Endothelial cell of umbilical vein (primary cell): ENCODE measurements at regions not wholly inside any gene's neighbourhood (a gene's known extent, or its start where the extent isn't known, plus 50 kb on each side); places are given as distances from the start of the nearest gene placed in this dataset.

Source experiments
- BruUV-seq: library from RNA; stranded (reverse); fragments of 400-500 nt; replicated peaks from 2 replicates; lab custom pipeline; 2021; lab: Mats Ljungman, UMichigan
- CTCF ChIA-PET: fragments of 300-600, 350-600 bp; sonication (Branson Sonifier 250); formaldehyde crosslinking; loops from one replicate; lab custom pipeline; 2021; ENCODE audit warnings: antibody characterized with exemption, inconsistent platforms; lab: Charles Lee
- POLR2A ChIA-PET: fragments of 300-600, 350-600 bp; sonication (Branson Sonifier 250); formaldehyde crosslinking; loops from one replicate; lab custom pipeline; 2021; ENCODE audit warnings: antibody characterized with exemption, inconsistent platforms; lab: Charles Lee
- DNase-seq: peaks from one replicate; pipeline ENCODE4 v3.0.0-alpha.2; 2011; ENCODE audit warnings: low read depth, low spot score
- FAIRE-seq: peaks from 2 replicates; lab custom pipeline; 2011; peaks lifted over from hg19 to GRCh38; lab: Jason Lieb, UNC
- H2AFZ ChIP-seq: 2 replicates; pipeline ENCODE4 v1.6.0; 2012; ENCODE audit warnings: low read depth, low read length, control low read depth, inconsistent platforms
- H3K27ac ChIP-seq: 2 replicates; pipeline ENCODE4 v1.5.1; 2011; ENCODE audit warnings: low read depth, mild to moderate bottlenecking, control low read depth, low read length, moderate library complexity; ENCODE audit not compliant: insufficient read depth
- H3K27me3 ChIP-seq, 2 experiments: 2 replicates each; pipeline versions ENCODE4 v1.6.0 to v1.6.1; 2011; ENCODE audit warnings: low read length in 2 of 2, mixed read lengths in 1 of 2; ENCODE audit not compliant: control insufficient read depth in 2 of 2, insufficient read depth in 2 of 2
- H3K36me3 ChIP-seq, 2 experiments: 2 replicates in 1 of 2; 3 replicates in 1 of 2; pipeline ENCODE4 v1.5.1; 2011; ENCODE audit warnings: low read length in 2 of 2, mild to moderate bottlenecking in 1 of 2, moderate library complexity in 1 of 2; ENCODE audit not compliant: control insufficient read depth in 2 of 2, insufficient read depth in 2 of 2; ENCODE audit errors: extremely low read depth in 1 of 2
- H3K4me1 ChIP-seq: 3 replicates; pipeline ENCODE4 v1.5.1; 2011; ENCODE audit warnings: mild to moderate bottlenecking, low read length; ENCODE audit not compliant: control insufficient read depth, insufficient read depth; ENCODE audit errors: extremely low read depth
- H3K4me2 ChIP-seq: 2 replicates; pipeline ENCODE4 v1.6.1; 2011; ENCODE audit warnings: low read length, control low read depth, mixed read lengths; ENCODE audit not compliant: insufficient read depth
- H3K4me3 ChIP-seq, 3 experiments: fragments of 200-600 bp in 1 of 3; sonication (generic), shearing (Covaris generic) in 1 of 3; replicated peaks in 1 of 3; 2 replicates each; pipeline ENCODE4 v1.5.1; 2011 to 2016; ENCODE audit warnings: control low read depth in 3 of 3, low read length in 3 of 3, mild to moderate bottlenecking in 2 of 3, inconsistent platforms in 1 of 3, low read depth in 1 of 3, moderate library complexity in 1 of 3; ENCODE audit not compliant: insufficient read depth in 1 of 3
- H3K79me2 ChIP-seq: 2 replicates; pipeline ENCODE4 v1.6.0; 2012; ENCODE audit warnings: low read length, inconsistent platforms; ENCODE audit not compliant: control insufficient read depth, insufficient read depth
- H3K9ac ChIP-seq: replicated peaks from 2 replicates; pipeline ENCODE3; 2011; ENCODE audit warnings: low read length, control low read depth; ENCODE audit not compliant: insufficient read depth; ENCODE audit errors: extremely low read depth
- H3K9me1 ChIP-seq: replicated peaks from 3 replicates; pipeline ENCODE4 v1.6.0; 2011; ENCODE audit warnings: mild to moderate bottlenecking, low read length; ENCODE audit not compliant: control insufficient read depth, insufficient read depth; ENCODE audit errors: extremely low read depth
- H3K9me3 ChIP-seq: replicated peaks from 2 replicates; pipeline ENCODE4 v1.5.1; 2012; ENCODE audit warnings: low read length, inconsistent platforms; ENCODE audit not compliant: control insufficient read depth, insufficient read depth
- H4K20me1 ChIP-seq: replicated peaks from 2 replicates; pipeline ENCODE3; 2011; ENCODE audit warnings: mild to moderate bottlenecking, low read length; ENCODE audit not compliant: control insufficient read depth, insufficient read depth; ENCODE audit errors: extremely low read depth
- CTCF ChIP-seq, 2 donors: IDR thresholded peaks; 1 replicate in 1 of 2; 2 replicates in 1 of 2; pipeline ENCODE4 v1.5.1; 2011; ENCODE audit warnings: low read length in 2 of 2, mild to moderate bottlenecking in 2 of 2, moderate library complexity in 2 of 2, control low read depth in 1 of 2, inconsistent platforms in 1 of 2, low read depth in 1 of 2; ENCODE audit not compliant: insufficient read depth in 1 of 2; ENCODE audit errors: extremely low read depth in 1 of 2
- EZH2 ChIP-seq: IDR thresholded peaks from 2 replicates; pipeline ENCODE4 v1.6.1; 2012; ENCODE audit warnings: borderline replicate concordance, low read depth, mild to moderate bottlenecking, moderate library complexity, low read length, inconsistent platforms; ENCODE audit not compliant: severe bottlenecking
- FOS ChIP-seq: IDR thresholded peaks from 2 replicates; pipeline ENCODE4 v1.6.1; 2011; ENCODE audit warnings: mild to moderate bottlenecking, low read length, moderate library complexity, borderline replicate concordance; ENCODE audit not compliant: insufficient read depth
- GATA2 ChIP-seq: IDR thresholded peaks from 2 replicates; pipeline ENCODE4 v1.7.0; 2011; ENCODE audit warnings: low read depth, mild to moderate bottlenecking, moderate library complexity, mixed read lengths, low read length; ENCODE audit not compliant: insufficient read length, insufficient read depth
- JUN ChIP-seq: IDR thresholded peaks from 2 replicates; pipeline ENCODE4 v1.6.1; 2011; ENCODE audit warnings: borderline replicate concordance, low read depth; ENCODE audit not compliant: insufficient read length, insufficient read depth
- MAX ChIP-seq: IDR thresholded peaks from 2 replicates; pipeline ENCODE4 v1.6.1; 2011; ENCODE audit not compliant: insufficient read depth, insufficient read length
- MYC ChIP-seq: IDR thresholded peaks from one replicate; pipeline ENCODE4 v1.6.1; 2011; ENCODE audit warnings: mild to moderate bottlenecking, low read depth, low read length
- POLR2A ChIP-seq: IDR thresholded peaks from 2 replicates; pipeline ENCODE4 v1.6.1; 2012; ENCODE audit warnings: low read depth, mild to moderate bottlenecking, control low read depth, low read length
- POLR2AphosphoS5 ChIP-seq: IDR thresholded peaks from 2 replicates; pipeline ENCODE4 v1.6.1; 2012; ENCODE audit warnings: low read depth, mild to moderate bottlenecking, control low read depth, low read length, moderate library complexity; ENCODE audit not compliant: insufficient read depth
- dilution Hi-C: fragments of 300-500 bp; cut with MboI; formaldehyde crosslinking; loops from one replicate; pipeline ENCODE4 v1.15.0; 2019; ENCODE audit warnings: low sequenced_read_pairs; ENCODE audit not compliant: extremely low pct_ligation_motif_present
- intact Hi-C: fragments of 100-400 bp; cut with micrococcal nuclease; formaldehyde crosslinking; loops from one replicate; pipeline ENCODE4 v1.10.0; 2022

- no peaks in the 10 kb centered on the region for H3K9me3 ChIP-seq
- no TSS peak for BruUV-seq
- no peak overlapping the region for H3K4me2 ChIP-seq
- H3K36me3 ChIP-seq: no peaks in the 10 kb centered on the region
- H3K4me3 ChIP-seq: no peak overlapping the region
- no peak for FAIRE-seq
- H2AFZ ChIP-seq: no peak overlapping the region
- DNase-seq: no peak
- no peaks in the 10 kb centered on the region for H3K27me3 ChIP-seq
- POLR2A ChIA-PET: no interaction called here
- H3K9me1 ChIP-seq: no peaks in the 10 kb centered on the region
- H3K4me1 ChIP-seq: no peaks in the 10 kb centered on the region
- no peak for TF ChIP-seq JUN
- no peak for TF ChIP-seq POLR2AphosphoS5
- TF ChIP-seq MAX: no peak
- TF ChIP-seq EZH2: no peak
- no peak for TF ChIP-seq POLR2A
- TF ChIP-seq GATA2: no peak
- no peak for TF ChIP-seq FOS
- TF ChIP-seq CTCF (IDR thresholded peaks at IDR 0.05; ENCODE audit: extremely low read depth in 1 of 2, insufficient read depth in 1 of 2, low read depth in 1 of 2, low read length in 2 of 2): no peak
- no peak for TF ChIP-seq MYC
- H3K79me2 ChIP-seq: no peaks in the 10 kb centered on the region
- H3K9ac ChIP-seq: no peak overlapping the region
- CTCF ChIA-PET: no interaction called here
- intact Hi-C loops (no loop called here), dilution Hi-C loops (no loop called here)
- H3K27ac ChIP-seq: no peak overlapping the region
- H4K20me1 ChIP-seq: no peaks in the 10 kb centered on the region
These were observed 127.7 kb upstream of the MTNR1B start for GRCh38 chr11:92841719-92842118.
